ENCODE measurements at regions not wholly inside any gene's neighbourhood (a gene's known extent, or its start where the extent isn't known, plus 50 kb on each side); places are given as distances from the start of the nearest gene placed in this dataset. TPM values are rescaled to one million over a fixed set of nuclear protein-coding genes. Genes with fewer than 3 reads are reported as not detected.

Small RNA genes lying in the stretch of these regions (small RNA-seq; reads per million reads assigned to genes)
- not detected for gene RF00017

Data from skeletal muscle tissue (tissue), 1 donor.